ENCODE measurements at regions not wholly inside any gene's neighbourhood (a gene's known extent, or its start where the extent isn't known, plus 50 kb on each side); places are given as distances from the start of the nearest gene placed in this dataset.

DNA sequence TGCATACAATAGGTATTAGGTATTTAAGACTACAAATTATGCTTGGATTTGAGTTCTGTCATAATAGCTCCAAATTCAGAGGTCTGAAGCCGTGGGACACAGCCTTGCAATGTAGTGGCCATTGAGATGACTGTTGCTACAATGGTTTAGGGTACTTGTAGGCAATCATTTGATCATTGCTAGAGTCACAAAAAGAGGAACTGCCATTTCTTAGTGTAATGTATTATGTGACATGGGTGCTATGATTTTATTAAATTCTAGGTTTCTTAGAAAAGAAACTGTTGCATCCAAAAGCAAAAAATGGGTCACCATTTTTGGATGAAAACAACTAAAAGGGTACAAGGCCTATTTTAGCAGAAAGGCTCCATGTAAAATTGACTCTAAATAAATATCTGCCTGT, 129.9 kb upstream of the ZNF644 start:
- H4K20me1 ChIP-seq (replicated peaks in 1 of 2; ENCODE audit: control insufficient read depth in 1 of 2, insufficient read depth in 2 of 2, low read length in 2 of 2) = no peaks in the 10 kb centered on the region
- no peak overlapping the region for H4K91ac ChIP-seq (replicated peaks; ENCODE audit: insufficient read length, low read length)
- H3K56ac ChIP-seq (replicated peaks; ENCODE audit: insufficient read length, low read depth, low read length) = no peak overlapping the region
- H3K36me3 ChIP-seq (ENCODE audit: control insufficient read depth in 2 of 4, insufficient read depth in 4 of 4, low read length in 3 of 4) = no peaks in the 10 kb centered on the region
- no peak overlapping the region for H2BK20ac ChIP-seq (ENCODE audit: low read length)
- no peaks in the 10 kb centered on the region for H3K9me3 ChIP-seq (ENCODE audit: insufficient read depth in 2 of 2, low read depth in 1 of 2, low read length in 1 of 2)
- WGBS, 2 experiments (ENCODE audit: extremely low coverage in 1 of 2, insufficient coverage in 1 of 2, insufficient read length in 1 of 2, insufficient replicate concordance in 2 of 2, low coverage in 1 of 2, low lambda C conversion rate in 2 of 2, missing lambda C conversion rate in 1 of 2) = 90% methylated on average over 1 of the region's 1 CpG; no CpG with 5 or more reads in 1 of the 2 experiments
- no peak overlapping the region for H3K27ac ChIP-seq (ENCODE audit: low read depth, low read length)
- H2BK15ac ChIP-seq (ENCODE audit: low read length) = no peak overlapping the region
- DNase-seq (ENCODE audit: low read depth in 1 of 2, low spot score in 2 of 2) = no peak
- POLR2A ChIA-PET (ENCODE audit: partially characterized antibody) = interaction anchor here (0.7 kb wide), 1 partner anchor 131 kb away, joined by 3 read pairs; no protein-coding TSS in a partner anchor
- H3K4me2 ChIP-seq (ENCODE audit: insufficient read depth in 1 of 2, low read depth in 2 of 2, low read length in 2 of 2) = no peak overlapping the region
- no peak overlapping the region for H2AFZ ChIP-seq (ENCODE audit: low read length)
- H2BK120ac ChIP-seq (replicated peaks; ENCODE audit: low read depth, low read length) = no peak overlapping the region
- H2BK5ac ChIP-seq (ENCODE audit: low read depth, low read length) = no peak overlapping the region
- no peak overlapping the region for H3K14ac ChIP-seq (ENCODE audit: insufficient read length)
- peaks cover 2 to 6% (median 4%) of the 10 kb centered on the region in 4 experiments; a peak in 3 of 7 replicates for H3K4me1 ChIP-seq (replicated peaks in 1 of 4; ENCODE audit: control insufficient read depth in 3 of 4, insufficient read depth in 4 of 4, low read length in 3 of 4)
- CTCF ChIA-PET (ENCODE audit: partially characterized antibody) = interaction anchor here (2.2 kb wide), 1 partner anchor 14 kb away, joined by 12 read pairs; no protein-coding TSS in a partner anchor
- H3K79me2 ChIP-seq (ENCODE audit: control insufficient read depth in 1 of 2, insufficient read depth in 2 of 2, low read length in 2 of 2) = no peaks in the 10 kb centered on the region
- H3K4ac ChIP-seq (replicated peaks; ENCODE audit: insufficient read length, low read depth, low read length) = no peak overlapping the region
- H3K27me3 ChIP-seq (replicated peaks in 1 of 4; ENCODE audit: control insufficient read depth in 3 of 4, extremely low read depth in 1 of 4, insufficient read depth in 3 of 4, low read length in 3 of 4) = no peaks in the 10 kb centered on the region
- no peak overlapping the region for H4K5ac ChIP-seq (ENCODE audit: insufficient read length, low read depth, low read length)
- no peak overlapping the region for H2BK12ac ChIP-seq (ENCODE audit: low read depth, low read length)
- no peaks in the 10 kb centered on the region for H3K23me2 ChIP-seq (ENCODE audit: low read depth, low read length)
- no peaks in the 10 kb centered on the region for H3K79me1 ChIP-seq (ENCODE audit: low read depth, low read length)
- no peak overlapping the region for H2AK5ac ChIP-seq (ENCODE audit: low read depth, low read length)
- H3K9ac ChIP-seq (replicated peaks in 1 of 4; ENCODE audit: extremely low read depth in 1 of 4, low read depth in 3 of 4, low read length in 3 of 4) = no peak overlapping the region
- no peak for TF ChIP-seq ZNF274 (IDR thresholded peaks at IDR 0.05; ENCODE audit: borderline replicate concordance, extremely low read depth, low read length)
- no peak for TF ChIP-seq NRF1 (IDR thresholded peaks at IDR 0.05; ENCODE audit: low read depth, low read length)
- TF ChIP-seq EZH2 (IDR thresholded peaks at IDR 0.05; ENCODE audit: low read depth, low read length, severe bottlenecking) = no peak
- no peak for TF ChIP-seq POLR2A (IDR thresholded peaks at IDR 0.05; ENCODE audit: control extremely low read depth in 1 of 2, low read depth in 2 of 2, low read length in 2 of 2)
- H3K18ac ChIP-seq (ENCODE audit: extremely low read depth, low read length) = no peak overlapping the region
- H4K8ac ChIP-seq (ENCODE audit: extremely low read depth, insufficient read depth, low read length) = no peak overlapping the region
- no peak for FAIRE-seq
- no peak overlapping the region for H3K23ac ChIP-seq (ENCODE audit: insufficient read length)
- no peak overlapping the region for H3K4me3 ChIP-seq (ENCODE audit: extremely low read depth in 1 of 4, insufficient read depth in 2 of 4, low read depth in 3 of 4, low read length in 4 of 4)

All from H1 (cell line).